ENCODE measurements at regions not wholly inside any gene's neighbourhood (a gene's known extent, or its start where the extent isn't known, plus 50 kb on each side); places are given as distances from the start of the nearest gene placed in this dataset.
"Not testable (repeated sequence)": the region's sequence is repeated elsewhere in the genome, so short reads cannot be mapped to it uniquely, and the experiment has no call there.

DNA sequence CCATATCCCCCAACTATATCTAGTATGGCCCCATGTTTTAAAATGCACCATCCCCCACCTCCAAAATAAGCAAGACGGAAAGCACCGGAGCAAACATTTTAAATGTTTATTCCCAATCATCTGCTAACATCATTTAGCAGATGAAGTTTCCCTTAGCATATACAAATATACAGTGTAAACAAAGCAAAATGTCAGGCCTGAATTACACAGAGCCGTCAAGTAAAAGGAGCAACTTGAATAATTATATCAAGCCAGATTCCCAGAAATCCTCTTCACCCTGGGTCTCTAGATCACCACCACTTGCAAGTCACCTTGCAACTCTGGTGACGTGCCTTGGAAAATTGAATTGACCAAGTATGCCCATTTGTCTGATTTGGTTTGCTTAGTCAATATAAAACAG lies 91.6 kb upstream of the COL1A2 start:
- Mint-ChIP-seq H3K36me3 (ENCODE audit: low read depth) (no peaks in the 10 kb centered on the region), H3K4me3 (no peak overlapping the region), H3K9me3 (peaks cover 20% of the 10 kb centered on the region), H3K27me3 (peaks cover 17% of the 10 kb centered on the region), H3K4me1 (ENCODE audit: low read depth) (no peaks in the 10 kb centered on the region), H3K27ac (no peak overlapping the region)

DNA sequence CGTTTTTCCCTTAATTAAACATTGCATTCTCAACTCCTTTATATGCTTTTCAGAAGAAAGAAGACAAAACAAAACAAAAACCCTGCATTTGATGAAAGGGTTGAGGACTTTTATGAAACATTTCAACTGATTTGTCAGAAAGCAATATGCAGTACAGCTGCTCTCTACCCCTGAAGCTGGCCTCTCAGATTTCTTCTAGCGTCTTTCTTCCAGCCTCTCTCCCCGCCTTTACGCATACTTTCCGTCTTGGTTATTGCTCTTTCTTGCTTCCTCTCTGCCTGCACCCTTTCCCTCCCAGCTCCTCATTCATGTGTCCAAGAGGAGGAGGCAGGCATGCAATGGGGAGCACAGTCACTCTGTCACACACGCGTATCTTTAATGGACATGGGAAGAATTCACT lies 91.0 kb upstream of the COL1A2 start:
- no peak overlapping the region for H3K27ac Mint-ChIP-seq

DNA sequence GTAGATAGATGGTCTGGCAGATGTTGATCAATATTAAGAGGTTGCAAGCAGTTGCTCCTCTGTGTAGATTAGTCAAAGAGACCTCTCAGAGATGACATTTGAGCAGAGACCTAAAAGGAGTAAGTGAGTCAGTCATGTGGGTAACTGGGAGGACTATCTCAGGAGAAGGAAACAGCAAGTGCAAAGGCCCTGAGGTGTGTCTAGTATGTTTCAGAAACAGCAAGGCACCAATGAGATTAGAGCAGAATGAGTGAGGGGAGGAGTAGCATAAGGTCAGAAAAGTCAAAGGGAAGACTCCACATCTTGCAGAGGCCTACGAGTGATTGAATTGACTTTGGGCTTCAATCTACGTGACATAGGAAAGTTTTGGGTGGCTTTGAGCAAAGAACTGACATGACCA lies 89.8 kb upstream of the COL1A2 start:
- Mint-ChIP-seq H3K4me3 (no peak overlapping the region), H3K9me3 (peaks cover 26% of the 10 kb centered on the region), H3K27ac (no peak overlapping the region), H3K36me3 (ENCODE audit: low read depth) (no peaks in the 10 kb centered on the region), H3K4me1 (ENCODE audit: low read depth) (no peaks in the 10 kb centered on the region), H3K27me3 (peaks cover 11% of the 10 kb centered on the region)

More for the DNA sequence above, 91.0 kb upstream of the COL1A2 start:
- H3K36me3 Mint-ChIP-seq (ENCODE audit: low read depth), result no peaks in the 10 kb centered on the region
- H3K4me3 Mint-ChIP-seq, result no peak overlapping the region
- H3K4me1 Mint-ChIP-seq (ENCODE audit: low read depth), result no peaks in the 10 kb centered on the region
- H3K27me3 Mint-ChIP-seq, result peaks cover 12% of the 10 kb centered on the region
- peaks cover 20% of the 10 kb centered on the region for H3K9me3 Mint-ChIP-seq

DNA sequence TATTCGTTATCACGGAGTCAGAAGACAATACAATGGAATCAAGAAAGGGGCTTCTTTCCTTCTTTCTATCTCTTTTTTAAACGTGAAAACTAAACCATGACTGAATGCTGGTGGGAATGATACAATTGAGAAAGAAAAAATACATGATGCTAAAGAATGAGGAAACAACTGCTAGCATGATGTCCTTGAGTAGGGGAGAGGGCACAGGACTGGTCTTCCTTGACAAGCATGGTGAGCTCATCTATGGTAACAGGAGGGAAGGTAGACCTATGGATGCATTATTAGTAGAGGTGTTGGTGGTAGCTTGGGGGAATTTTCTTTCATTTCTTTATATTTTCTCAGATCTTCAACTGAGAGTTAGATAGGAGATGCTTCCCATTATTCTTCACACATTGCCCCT lies 88.9 kb upstream of the COL1A2 start:
- H3K36me3 Mint-ChIP-seq (ENCODE audit: low read depth), result no peaks in the 10 kb centered on the region
- H3K9me3 Mint-ChIP-seq, result peaks cover 26% of the 10 kb centered on the region
- H3K27ac Mint-ChIP-seq, result no peak overlapping the region
- H3K27me3 Mint-ChIP-seq, result peaks cover 12% of the 10 kb centered on the region
- H3K4me3 Mint-ChIP-seq, result no peak overlapping the region
- H3K4me1 Mint-ChIP-seq (ENCODE audit: low read depth), result no peaks in the 10 kb centered on the region

DNA sequence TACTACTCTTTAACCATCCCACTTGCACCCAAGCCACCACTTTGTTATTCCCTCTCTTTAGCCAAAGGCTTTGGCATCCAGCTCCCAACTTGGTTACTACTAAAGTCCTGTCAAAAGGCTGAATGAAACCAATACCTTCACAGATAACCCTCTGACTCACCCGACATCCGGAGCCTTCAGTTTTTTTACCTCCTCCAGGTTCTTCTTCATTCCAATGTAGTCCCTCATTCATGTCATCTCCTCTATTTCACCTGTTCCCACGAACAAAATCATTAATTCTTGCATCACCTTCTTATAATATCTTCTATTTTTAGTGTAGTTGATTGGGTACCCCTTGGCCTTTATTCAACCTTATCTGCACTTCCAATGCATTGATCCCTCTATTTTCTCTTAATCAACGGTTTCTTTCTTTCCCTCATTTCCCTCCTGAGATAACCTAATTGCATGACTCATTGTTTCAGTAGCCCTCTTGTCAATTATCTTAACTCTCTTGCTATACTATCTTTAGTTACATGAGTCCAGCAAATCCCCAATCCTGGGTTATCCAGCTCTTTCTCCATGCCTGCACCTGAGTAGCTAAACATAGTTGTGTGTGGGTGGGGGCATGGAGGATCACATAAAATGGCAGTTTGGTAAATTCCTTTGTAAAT lies 87.2 kb upstream of the COL1A2 start:
- Mint-ChIP-seq H3K4me3 (no peak overlapping the region), H3K4me1 (ENCODE audit: low read depth) (no peaks in the 10 kb centered on the region), H3K27ac (no peak overlapping the region), H3K27me3 (peaks cover 9% of the 10 kb centered on the region), H3K36me3 (ENCODE audit: low read depth) (no peaks in the 10 kb centered on the region), H3K9me3 (peaks cover 26% of the 10 kb centered on the region)

DNA sequence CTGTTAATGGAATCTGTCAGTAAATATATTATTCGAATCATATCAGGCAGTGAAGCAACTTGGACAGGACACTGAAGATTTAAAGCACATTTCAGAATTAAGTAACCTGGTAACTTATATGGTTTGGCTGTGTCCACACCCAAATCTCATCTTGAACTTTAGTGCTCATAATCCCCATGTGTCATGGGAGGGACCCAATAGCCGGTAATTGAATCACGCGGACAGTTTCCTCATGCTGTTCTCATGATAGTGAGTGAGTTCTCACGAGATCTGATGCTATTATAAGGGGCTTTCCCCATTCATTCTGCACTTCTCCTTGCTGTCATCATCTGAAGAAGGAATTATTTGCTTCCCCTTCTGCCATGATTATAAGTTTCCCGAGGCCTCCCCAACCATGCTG lies 83.2 kb upstream of the COL1A2 start:
- H3K4me3 Mint-ChIP-seq, result no peak overlapping the region
- H3K27ac Mint-ChIP-seq, result no peak overlapping the region
- peaks cover 14% of the 10 kb centered on the region for H3K9me3 Mint-ChIP-seq
- peaks cover 5% of the 10 kb centered on the region for H3K27me3 Mint-ChIP-seq
- no peaks in the 10 kb centered on the region for H3K36me3 Mint-ChIP-seq (ENCODE audit: low read depth)
- H3K4me1 Mint-ChIP-seq (ENCODE audit: low read depth), result no peaks in the 10 kb centered on the region

DNA sequence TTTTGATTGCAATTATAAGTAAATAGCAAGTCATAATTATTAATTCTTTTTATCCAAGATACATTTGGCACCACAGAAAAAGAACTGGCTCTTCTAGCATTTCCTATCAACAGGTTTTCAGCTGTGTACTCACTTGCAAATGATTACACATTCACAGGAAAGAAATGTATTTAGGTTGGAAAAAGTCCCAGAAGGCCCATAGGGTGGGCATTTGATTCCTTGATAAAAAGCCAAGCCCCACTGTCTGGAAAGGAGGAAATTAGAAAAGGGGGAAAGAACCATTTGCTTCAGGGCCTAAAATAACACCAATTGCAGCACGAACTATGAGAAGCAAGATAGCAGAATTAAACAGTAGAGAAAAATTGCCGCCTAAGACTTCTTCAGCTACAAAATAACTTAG lies 80.8 kb upstream of the COL1A2 start:
- H3K27ac Mint-ChIP-seq, result no peak overlapping the region
- no peaks in the 10 kb centered on the region for H3K4me1 Mint-ChIP-seq (ENCODE audit: low read depth)
- H3K9me3 Mint-ChIP-seq, result peaks cover 7% of the 10 kb centered on the region
- peaks cover 9% of the 10 kb centered on the region for H3K27me3 Mint-ChIP-seq
- no peak overlapping the region for H3K4me3 Mint-ChIP-seq
- no peaks in the 10 kb centered on the region for H3K36me3 Mint-ChIP-seq (ENCODE audit: low read depth)

DNA sequence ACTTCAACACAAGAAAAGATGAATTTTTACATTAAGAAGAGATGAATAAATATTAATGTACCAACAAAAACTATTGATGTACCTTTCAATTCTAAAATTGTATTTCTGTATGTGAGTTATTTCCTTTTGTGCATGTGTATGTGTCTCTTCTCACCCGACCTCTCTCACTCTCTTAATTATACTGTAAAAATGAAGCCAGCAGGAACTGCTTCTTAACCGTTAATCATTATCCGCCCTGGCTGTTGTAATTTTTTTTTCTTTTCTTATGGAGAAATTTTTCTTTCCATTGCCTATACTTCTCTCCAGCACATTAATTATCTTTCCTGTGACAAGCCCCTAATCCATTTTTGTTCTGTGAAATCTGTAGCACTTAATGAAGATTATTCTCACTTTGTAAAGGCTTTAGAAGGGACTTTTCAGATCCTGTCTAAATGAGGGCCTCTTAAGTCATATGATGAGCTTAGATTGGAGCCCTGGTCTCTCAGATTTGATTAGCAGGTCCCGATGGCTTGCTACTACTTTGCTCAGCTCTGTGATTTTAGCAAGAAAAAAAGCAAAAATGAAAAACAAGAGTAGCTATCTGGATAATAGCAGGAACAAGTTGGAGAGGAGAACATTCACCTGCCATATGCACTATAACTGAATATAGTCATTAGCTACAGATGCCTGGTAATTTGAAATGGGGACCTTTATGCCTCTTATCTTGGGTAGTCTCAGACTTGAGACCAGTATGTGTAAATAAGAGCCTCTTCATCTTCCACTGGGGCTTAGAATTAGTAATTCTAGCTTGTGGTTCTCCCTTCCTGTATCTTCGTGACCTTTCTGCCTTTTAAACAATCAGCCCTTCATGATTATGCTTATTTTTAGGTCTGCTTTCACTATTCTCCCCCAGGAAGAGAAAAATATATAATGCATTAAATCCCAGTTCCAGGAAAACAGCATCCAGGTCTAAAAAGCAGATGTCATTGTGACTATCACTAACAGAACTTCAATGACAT lies 80.0 kb upstream of the COL1A2 start:
- no peak overlapping the region for H3K4me3 Mint-ChIP-seq
- peaks cover 4% of the 10 kb centered on the region for H3K9me3 Mint-ChIP-seq

DNA sequence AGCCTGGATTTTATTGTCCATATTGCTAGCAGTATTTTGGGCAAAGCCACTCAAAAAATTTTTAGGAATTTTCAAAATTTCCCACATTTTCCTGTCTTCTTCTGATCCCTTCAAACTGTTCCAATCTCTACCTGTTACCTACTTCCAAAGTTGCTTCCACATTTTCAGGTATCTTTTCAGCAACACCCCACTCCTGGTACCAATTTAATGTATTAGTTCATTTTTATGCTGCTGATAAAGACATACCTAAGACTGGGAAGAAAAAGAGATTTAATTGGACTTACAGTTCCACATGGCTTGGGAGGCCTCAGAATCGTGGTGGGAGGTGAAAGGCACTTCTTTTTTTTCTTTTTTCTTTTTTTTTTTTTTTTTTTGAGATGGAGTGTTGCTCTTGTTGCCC lies 73.6 kb upstream of the COL1A2 start:
- not testable (repeated sequence) for H3K9me3 Mint-ChIP-seq; H3K4me1 Mint-ChIP-seq (ENCODE audit: low read depth); H3K27me3 Mint-ChIP-seq; H3K27ac Mint-ChIP-seq; H3K36me3 Mint-ChIP-seq (ENCODE audit: low read depth); H3K4me3 Mint-ChIP-seq

More for the DNA sequence above, 80.0 kb upstream of the COL1A2 start:
- H3K27ac Mint-ChIP-seq, result no peak overlapping the region
- no peaks in the 10 kb centered on the region for H3K4me1 Mint-ChIP-seq (ENCODE audit: low read depth)
- H3K27me3 Mint-ChIP-seq, result peaks cover 7% of the 10 kb centered on the region
- H3K36me3 Mint-ChIP-seq (ENCODE audit: low read depth), result no peaks in the 10 kb centered on the region

DNA sequence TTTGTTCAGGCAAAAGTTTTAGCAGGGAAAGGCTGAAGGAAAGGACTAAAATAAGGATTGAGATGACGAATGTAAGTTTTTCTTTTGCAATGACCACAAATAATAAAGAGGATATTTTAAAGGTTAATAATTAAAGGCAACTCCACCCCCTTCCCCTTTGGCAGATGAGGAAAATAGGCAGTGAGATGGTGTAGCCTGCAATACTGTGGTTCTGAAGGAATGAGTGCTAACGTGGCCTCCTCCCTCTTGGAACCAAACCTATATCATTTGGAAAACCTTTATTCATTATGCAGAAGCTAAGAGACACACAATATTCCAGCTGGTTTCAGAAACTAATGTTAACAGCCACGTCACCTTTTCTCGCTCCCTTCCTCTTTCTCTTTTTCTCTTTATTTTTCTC lies 70.9 kb upstream of the COL1A2 start:
- H3K4me3 Mint-ChIP-seq, result no peak overlapping the region
- H3K27me3 Mint-ChIP-seq, result no peaks in the 10 kb centered on the region
- no peak overlapping the region for H3K27ac Mint-ChIP-seq
- no peaks in the 10 kb centered on the region for H3K4me1 Mint-ChIP-seq (ENCODE audit: low read depth)
- H3K9me3 Mint-ChIP-seq, result peaks cover 15% of the 10 kb centered on the region
- peaks cover 6% of the 10 kb centered on the region for H3K36me3 Mint-ChIP-seq (ENCODE audit: low read depth)

DNA sequence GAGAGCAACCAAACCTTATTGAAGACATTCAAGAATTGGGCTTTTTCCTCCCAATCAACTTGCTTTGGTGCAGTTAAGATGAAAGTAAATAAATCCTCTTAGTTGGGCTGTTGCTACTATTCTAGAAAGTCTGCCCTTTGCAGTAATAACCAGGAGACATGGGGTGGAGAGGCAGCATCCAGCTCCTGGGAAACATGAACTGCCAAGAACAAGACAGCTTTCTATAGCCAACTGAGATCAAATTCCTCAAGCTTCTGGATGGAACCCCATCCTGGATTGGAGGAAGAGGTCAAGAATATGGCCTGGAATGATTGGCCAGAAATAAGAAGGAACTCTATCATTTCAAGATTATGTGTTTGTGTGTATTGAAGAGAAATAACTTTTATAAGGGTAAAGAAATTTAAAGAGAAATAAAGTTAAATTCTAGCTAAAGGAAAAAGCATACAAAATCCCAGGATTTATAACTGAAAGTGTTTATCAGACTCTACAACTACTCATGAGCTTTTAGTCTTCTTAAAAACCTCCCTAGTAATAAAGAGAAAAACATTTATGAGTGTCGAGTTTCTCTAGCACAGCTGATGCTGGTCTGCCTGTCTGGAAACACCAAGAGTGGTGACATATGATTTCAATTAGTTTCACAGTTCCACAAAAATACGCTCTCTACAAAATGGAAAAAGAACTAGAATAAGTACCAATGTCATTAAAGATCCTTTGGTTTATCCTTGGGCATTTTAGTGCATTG lies 70.1 kb upstream of the COL1A2 start:
- Mint-ChIP-seq H3K4me3 (no peak overlapping the region), H3K4me1 (ENCODE audit: low read depth) (no peaks in the 10 kb centered on the region), H3K27ac (no peak overlapping the region), H3K27me3 (no peaks in the 10 kb centered on the region), H3K9me3 (peaks cover 14% of the 10 kb centered on the region), H3K36me3 (ENCODE audit: low read depth) (peaks cover 6% of the 10 kb centered on the region)

DNA sequence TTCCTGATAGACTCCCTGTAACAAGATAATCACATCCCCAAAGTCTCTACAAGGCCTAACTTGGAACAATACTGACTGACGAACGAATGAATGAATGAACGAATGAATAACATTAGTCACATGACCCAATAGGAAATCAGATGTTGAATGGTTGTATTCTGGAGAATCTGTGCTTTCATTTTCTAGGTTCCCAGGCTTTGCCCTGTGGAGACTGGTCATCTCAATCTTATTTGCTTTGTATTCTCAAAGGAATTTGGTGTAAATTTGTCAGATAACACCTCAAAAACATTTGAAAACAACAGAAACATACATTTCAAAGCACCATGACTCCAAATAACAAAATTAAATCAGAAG lies 69.6 kb upstream of the COL1A2 start:
- Mint-ChIP-seq H3K4me3 (no peak overlapping the region), H3K4me1 (ENCODE audit: low read depth) (no peaks in the 10 kb centered on the region), H3K27ac (no peak overlapping the region), H3K36me3 (ENCODE audit: low read depth) (peaks cover 6% of the 10 kb centered on the region), H3K9me3 (peaks cover 12% of the 10 kb centered on the region), H3K27me3 (no peaks in the 10 kb centered on the region)

DNA sequence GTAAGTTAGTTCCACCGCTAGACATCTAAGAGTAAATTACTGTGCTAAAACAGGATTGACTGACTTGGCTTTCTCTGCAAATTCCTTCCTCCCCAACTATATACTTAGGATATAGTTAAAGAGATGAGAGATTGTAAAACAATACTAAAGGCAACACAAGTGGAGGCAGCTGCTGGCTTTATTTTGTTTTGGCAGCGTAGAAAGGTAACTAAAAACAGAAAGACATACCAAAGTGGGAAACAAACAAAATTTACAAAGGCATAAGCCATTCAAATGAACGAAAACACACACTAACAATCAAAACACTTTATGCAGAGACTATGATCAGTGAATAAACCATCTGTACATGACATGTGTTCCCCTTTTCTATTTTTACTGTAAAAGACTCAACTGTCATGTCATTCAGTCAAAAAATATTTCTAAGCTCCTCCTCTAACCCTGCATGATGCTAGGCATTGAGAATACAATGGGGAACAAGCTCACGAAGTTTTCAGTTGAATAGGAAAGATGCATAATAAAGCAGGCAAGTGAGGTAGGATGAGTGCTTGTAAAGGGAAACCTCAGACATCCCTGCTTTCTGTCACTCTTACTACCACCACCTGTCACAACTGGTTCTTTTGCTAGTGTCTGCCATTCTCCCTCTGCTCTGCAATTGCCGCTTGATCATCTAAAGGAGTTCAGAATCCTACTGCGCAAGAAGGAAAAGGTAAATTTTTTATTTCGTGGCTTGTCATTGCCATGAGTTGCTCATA lies 64.2 kb upstream of the COL1A2 start:
- H3K4me1 Mint-ChIP-seq (ENCODE audit: low read depth), result no peaks in the 10 kb centered on the region
- no peaks in the 10 kb centered on the region for H3K36me3 Mint-ChIP-seq (ENCODE audit: low read depth)
- no peak overlapping the region for H3K4me3 Mint-ChIP-seq
- H3K27me3 Mint-ChIP-seq, result no peaks in the 10 kb centered on the region
- H3K9me3 Mint-ChIP-seq, result peaks cover 6% of the 10 kb centered on the region
- H3K27ac Mint-ChIP-seq, result no peak overlapping the region

DNA sequence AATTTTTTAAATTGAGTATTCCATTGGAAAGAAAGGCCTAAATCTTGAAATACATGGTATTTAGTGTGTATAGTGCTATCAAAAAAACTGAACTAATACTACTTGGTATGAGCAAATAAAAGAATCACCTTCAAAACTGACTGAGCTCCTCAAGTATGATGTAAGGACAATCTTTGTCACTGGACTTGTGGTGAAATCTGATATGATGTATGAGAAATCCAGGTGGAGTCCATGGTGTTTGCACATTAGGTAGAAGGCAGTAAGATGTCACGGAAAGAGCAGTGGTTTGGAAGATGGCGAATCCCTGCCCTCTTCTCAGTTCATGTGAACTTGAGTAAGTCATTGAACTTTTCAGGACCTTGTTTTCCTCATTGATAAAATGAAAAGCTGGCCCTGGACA lies 62.1 kb upstream of the COL1A2 start:
- H3K9me3 Mint-ChIP-seq, result no peaks in the 10 kb centered on the region
- no peak overlapping the region for H3K27ac Mint-ChIP-seq
- H3K27me3 Mint-ChIP-seq, result no peaks in the 10 kb centered on the region
- no peaks in the 10 kb centered on the region for H3K4me1 Mint-ChIP-seq (ENCODE audit: low read depth)
- no peaks in the 10 kb centered on the region for H3K36me3 Mint-ChIP-seq (ENCODE audit: low read depth)
- no peak overlapping the region for H3K4me3 Mint-ChIP-seq

All from stimulated activated naive CD8-positive, alpha-beta T cell treated with anti-CD3 and anti-CD28 coated beads, Interleukin-15, Interleukin-2, amounts not matched to agents 100 ng/mL and 50 ng/mL, for 24 hours (primary cell).